HCT116 (cell line): ENCODE measurements at regions not wholly inside any gene's neighbourhood (a gene's known extent, or its start where the extent isn't known, plus 50 kb on each side); places are given as distances from the start of the nearest gene placed in this dataset.
A peak's percentile ranks its signal among the peaks of the same experiment; 100 is the strongest.

Source experiments
- ATAC-seq: fragments of 200-7000 bp; cut with Tn5 transposase; 2 replicates; pipeline ENCODE4 v1.9.1; 2020; ENCODE audit warnings: mild to moderate bottlenecking, moderate library complexity
- BruUV-seq: library from RNA; stranded (reverse); fragments of 400-500 nt; replicated peaks from 2 replicates; lab custom pipeline; 2021; lab: Mats Ljungman, UMichigan
- CTCF ChIA-PET: fragments of 300-600 bp; sonication (Branson Sonifier 250); formaldehyde crosslinking; loops from one replicate; lab custom pipeline; 2021; ENCODE audit warnings: antibody characterized with exemption; lab: Charles Lee
- POLR2A ChIA-PET: fragments of 300-600, 350-600 bp; sonication (Branson Sonifier 250); formaldehyde crosslinking; loops from one replicate; lab custom pipeline; 2021; ENCODE audit warnings: antibody characterized with exemption; lab: Charles Lee
- RAD21 ChIA-PET, 2 experiments: fragments of 300-600 bp; sonication (Branson Sonifier 250); formaldehyde crosslinking; loops; one replicate each; lab custom pipeline; 2023; ENCODE audit warnings: low total read pairs in 2 of 2; ENCODE audit not compliant: uncharacterized antibody in 2 of 2, unreplicated experiment in 2 of 2, low non-redundant PET in 1 of 2; lab: Charles Lee
- DNase-seq: peaks from one replicate; pipeline ENCODE4 v3.0.0-alpha.2; 2010; ENCODE audit warnings: low read depth, low spot score
- H2AFZ ChIP-seq: fragments of 200-600 bp; shearing (Covaris generic), sonication (generic); 2 replicates; pipeline ENCODE4 v1.6.1; 2017; ENCODE audit warnings: low read depth, mixed run types, mixed read lengths, antibody characterized with exemption, low read length; ENCODE audit not compliant: poor library complexity, severe bottlenecking
- H3K27ac ChIP-seq: 2 replicates; pipeline ENCODE4 v1.5.1; 2012; ENCODE audit warnings: low read depth, low read length
- H3K27me3 ChIP-seq: fragments of 200-600 bp; sonication (generic); 2 replicates; pipeline ENCODE4 v1.6.1; 2016; ENCODE audit warnings: mixed run types, low read length, mixed read lengths; ENCODE audit not compliant: insufficient read depth
- H3K36me3 ChIP-seq, 2 experiments: fragments of 200-500 bp in 1 of 2; fragments of 200-600 bp in 1 of 2; sonication (Bioruptor generic) in 1 of 2; sonication (generic) in 1 of 2; 2 replicates each; pipeline versions ENCODE4 v1.5.1 to v1.6.1; 2014 to 2016; ENCODE audit warnings: low read length in 2 of 2, inconsistent platforms in 1 of 2, mixed read lengths in 1 of 2, mixed run types in 1 of 2; ENCODE audit not compliant: insufficient read depth in 2 of 2, control insufficient read depth in 1 of 2
- H3K4me1 ChIP-seq, 2 experiments: fragments of 200-600 bp in 1 of 2; sonication (generic) in 1 of 2; 2 replicates each; pipeline versions ENCODE4 v1.5.1 to v1.6.1; 2012 to 2017; ENCODE audit warnings: low read length in 2 of 2, inconsistent platforms in 1 of 2, mild to moderate bottlenecking in 1 of 2, mixed read lengths in 1 of 2, mixed run types in 1 of 2, moderate library complexity in 1 of 2; ENCODE audit not compliant: insufficient read depth in 2 of 2, control insufficient read depth in 1 of 2
- H3K4me2 ChIP-seq: fragments of 200-600 bp; sonication (generic); 2 replicates; pipeline ENCODE4 v1.6.1; 2017; ENCODE audit warnings: mixed run types, low read length, mixed read lengths
- H3K4me3 ChIP-seq, 2 experiments: fragments of 200-600 bp in 1 of 2; sonication (generic) in 1 of 2; replicated peaks in 1 of 2; 2 replicates each; pipeline ENCODE4 v1.5.1; 2011 to 2016; ENCODE audit warnings: low read length in 2 of 2, control low read depth in 1 of 2, low read depth in 1 of 2, mild to moderate bottlenecking in 1 of 2, mixed read lengths in 1 of 2, mixed run types in 1 of 2
- H3K79me2 ChIP-seq: fragments of 200-600 bp; sonication (generic); 2 replicates; pipeline ENCODE4 v1.6.1; 2017; ENCODE audit warnings: mild to moderate bottlenecking, mixed run types, low read length, moderate library complexity, mixed read lengths; ENCODE audit not compliant: insufficient read depth
- H3K9ac ChIP-seq: fragments of 200-600 bp; sonication (generic); 2 replicates; pipeline ENCODE4 v1.6.1; 2016; ENCODE audit warnings: low read length, mixed read lengths
- H3K9me2 ChIP-seq: fragments of 200-600 bp; sonication (generic), shearing (Covaris generic); 2 replicates; pipeline ENCODE4 v1.6.1; 2017; ENCODE audit warnings: mixed run types, mild to moderate bottlenecking, moderate library complexity; ENCODE audit not compliant: insufficient read depth
- H3K9me3 ChIP-seq, 2 experiments: fragments of 200-500 bp in 1 of 2; fragments of 200-600 bp in 1 of 2; sonication (Bioruptor generic) in 1 of 2; sonication (generic) in 1 of 2; 2 replicates each; pipeline ENCODE4 v1.6.1; 2014 to 2017; ENCODE audit warnings: low read length in 2 of 2, mixed read lengths in 2 of 2, inconsistent platforms in 1 of 2, low read depth in 1 of 2, mild to moderate bottlenecking in 1 of 2, mixed run types in 1 of 2, moderate library complexity in 1 of 2; ENCODE audit not compliant: control insufficient read depth in 1 of 2, insufficient read depth in 1 of 2
- H4K20me1 ChIP-seq: fragments of 200-600 bp; sonication (generic), shearing (Covaris generic); 2 replicates; pipeline ENCODE4 v1.6.1; 2017; ENCODE audit warnings: mixed run types, mild to moderate bottlenecking, moderate library complexity; ENCODE audit not compliant: insufficient read depth
- CBX3 ChIP-seq: IDR thresholded peaks from 2 replicates; pipeline ENCODE4 v1.6.1; 2012; ENCODE audit warnings: low read depth
- ELF1 ChIP-seq: IDR thresholded peaks from 2 replicates; pipeline ENCODE4 v1.6.1; 2012; ENCODE audit warnings: low read depth, borderline replicate concordance
- POLR2A ChIP-seq: IDR thresholded peaks from 2 replicates; pipeline ENCODE4 v1.7.0; 2011; ENCODE audit warnings: borderline replicate concordance; ENCODE audit not compliant: insufficient read depth, insufficient read length; ENCODE audit errors: extremely low read depth
- RAD21 ChIP-seq: IDR thresholded peaks from 2 replicates; pipeline ENCODE4 v1.6.1; 2012; ENCODE audit warnings: low read depth, mild to moderate bottlenecking
- SRF ChIP-seq: IDR thresholded peaks from 2 replicates; pipeline ENCODE4 v1.6.1; 2012; ENCODE audit warnings: low read depth
- intact Hi-C: fragments of 100-400 bp; cut with micrococcal nuclease; formaldehyde crosslinking; loops from 2 replicates; pipeline ENCODE4 v1.10.0; 2022
- TF ChIP-seq, protein P1 (sequence below): IDR thresholded peaks from 2 replicates; pipeline ENCODE4 v1.6.1; 2012; ENCODE audit warnings: low read depth
- TF ChIP-seq, protein P2 (sequence below): IDR thresholded peaks from 2 replicates; pipeline ENCODE4 v1.6.1; 2011; ENCODE audit warnings: mild to moderate bottlenecking, low read length, moderate library complexity; ENCODE audit not compliant: insufficient replicate concordance; ENCODE audit errors: extremely low read depth
- TF ChIP-seq, protein P3 (sequence below), 3 experiments: fragments of 200-600 bp in 1 of 3; sonication (generic) in 1 of 3; IDR thresholded peaks in 2 of 3; conservative IDR thresholded peaks in 1 of 3; 2 replicates each; pipeline ENCODE4 v1.5.1; 2012 to 2017; ENCODE audit warnings: low read depth in 2 of 3, low read length in 2 of 3, antibody characterized with exemption in 1 of 3, borderline replicate concordance in 1 of 3, control low read depth in 1 of 3, mild to moderate bottlenecking in 1 of 3, mixed read lengths in 1 of 3, mixed run types in 1 of 3, moderate library complexity in 1 of 3; ENCODE audit not compliant: insufficient read depth in 1 of 3

DNA sequence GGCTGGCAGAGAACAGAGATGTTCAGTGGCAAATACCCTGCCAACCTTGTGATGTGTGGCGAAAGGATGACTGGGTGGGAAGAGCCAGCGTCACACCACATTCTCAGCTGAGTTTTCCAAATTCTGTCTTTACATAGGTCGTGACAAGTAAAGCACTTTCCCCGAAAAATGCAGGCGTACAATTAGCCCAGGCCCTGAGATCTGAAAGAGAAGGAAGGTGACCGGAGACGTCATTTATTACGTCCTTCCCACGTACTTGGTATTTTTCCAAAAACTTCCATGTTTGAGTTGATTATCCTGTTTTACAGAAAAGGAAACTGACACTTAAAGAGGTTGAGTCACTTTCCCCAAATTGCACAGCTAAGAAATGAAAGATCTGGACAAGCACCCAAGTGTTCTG is 413.3 kb downstream of the PRDM2 start (continued):
- TF ChIP-seq, protein P1, sequence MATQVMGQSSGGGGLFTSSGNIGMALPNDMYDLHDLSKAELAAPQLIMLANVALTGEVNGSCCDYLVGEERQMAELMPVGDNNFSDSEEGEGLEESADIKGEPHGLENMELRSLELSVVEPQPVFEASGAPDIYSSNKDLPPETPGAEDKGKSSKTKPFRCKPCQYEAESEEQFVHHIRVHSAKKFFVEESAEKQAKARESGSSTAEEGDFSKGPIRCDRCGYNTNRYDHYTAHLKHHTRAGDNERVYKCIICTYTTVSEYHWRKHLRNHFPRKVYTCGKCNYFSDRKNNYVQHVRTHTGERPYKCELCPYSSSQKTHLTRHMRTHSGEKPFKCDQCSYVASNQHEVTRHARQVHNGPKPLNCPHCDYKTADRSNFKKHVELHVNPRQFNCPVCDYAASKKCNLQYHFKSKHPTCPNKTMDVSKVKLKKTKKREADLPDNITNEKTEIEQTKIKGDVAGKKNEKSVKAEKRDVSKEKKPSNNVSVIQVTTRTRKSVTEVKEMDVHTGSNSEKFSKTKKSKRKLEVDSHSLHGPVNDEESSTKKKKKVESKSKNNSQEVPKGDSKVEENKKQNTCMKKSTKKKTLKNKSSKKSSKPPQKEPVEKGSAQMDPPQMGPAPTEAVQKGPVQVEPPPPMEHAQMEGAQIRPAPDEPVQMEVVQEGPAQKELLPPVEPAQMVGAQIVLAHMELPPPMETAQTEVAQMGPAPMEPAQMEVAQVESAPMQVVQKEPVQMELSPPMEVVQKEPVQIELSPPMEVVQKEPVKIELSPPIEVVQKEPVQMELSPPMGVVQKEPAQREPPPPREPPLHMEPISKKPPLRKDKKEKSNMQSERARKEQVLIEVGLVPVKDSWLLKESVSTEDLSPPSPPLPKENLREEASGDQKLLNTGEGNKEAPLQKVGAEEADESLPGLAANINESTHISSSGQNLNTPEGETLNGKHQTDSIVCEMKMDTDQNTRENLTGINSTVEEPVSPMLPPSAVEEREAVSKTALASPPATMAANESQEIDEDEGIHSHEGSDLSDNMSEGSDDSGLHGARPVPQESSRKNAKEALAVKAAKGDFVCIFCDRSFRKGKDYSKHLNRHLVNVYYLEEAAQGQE: no peak
- TF ChIP-seq CBX3: no peak

DNA sequence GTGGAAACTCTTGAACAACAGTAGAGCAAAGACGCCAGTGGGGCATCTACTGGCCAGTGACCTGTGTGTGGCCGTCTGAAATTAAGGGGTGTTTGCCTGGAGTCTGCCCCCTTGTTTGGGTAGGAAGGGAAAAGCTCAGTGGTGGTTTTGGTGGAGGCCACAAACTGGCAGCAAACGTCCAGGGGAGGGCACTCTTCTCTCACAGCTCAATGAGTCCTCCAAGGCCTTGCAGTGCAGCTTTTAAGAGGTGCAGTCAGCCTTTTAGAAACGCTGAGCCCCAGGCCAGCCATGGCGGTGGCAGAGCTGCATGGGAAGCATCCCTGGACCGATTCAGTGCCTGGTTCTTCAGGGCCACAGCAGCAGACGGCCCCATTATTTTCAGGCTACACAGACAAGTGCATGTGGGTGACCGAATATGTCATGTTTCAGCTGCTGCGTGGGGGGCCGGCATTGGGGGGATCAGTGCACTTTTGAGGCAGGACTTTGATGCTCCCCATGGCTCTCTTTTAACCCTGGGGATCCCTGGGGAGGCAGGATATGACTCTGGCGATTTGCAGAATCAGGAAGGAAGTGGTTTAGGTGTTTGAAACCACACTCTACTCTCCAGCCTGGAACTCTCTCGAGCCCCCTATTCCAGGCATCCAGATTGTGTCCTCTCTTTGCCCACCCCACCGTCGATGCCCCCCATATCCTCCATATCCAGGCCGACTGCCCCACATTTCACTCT is 414.0 kb downstream of the PRDM2 start:
- H3K9me2 ChIP-seq: no peaks in the 10 kb centered on the region
- ChIA-PET POLR2A (no interaction called here), RAD21 (no interaction called here), CTCF (interaction anchor here (0.9 to 1.4 kb wide), 3 partner anchors 35 to 691 kb away, joined by 3 to 5 read pairs (median 3); no protein-coding TSS in a partner anchor)
- no peaks in the 10 kb centered on the region for H3K79me2 ChIP-seq
- H2AFZ ChIP-seq: no peak overlapping the region
- TF ChIP-seq POLR2A: no peak
- TF ChIP-seq, protein P2, sequence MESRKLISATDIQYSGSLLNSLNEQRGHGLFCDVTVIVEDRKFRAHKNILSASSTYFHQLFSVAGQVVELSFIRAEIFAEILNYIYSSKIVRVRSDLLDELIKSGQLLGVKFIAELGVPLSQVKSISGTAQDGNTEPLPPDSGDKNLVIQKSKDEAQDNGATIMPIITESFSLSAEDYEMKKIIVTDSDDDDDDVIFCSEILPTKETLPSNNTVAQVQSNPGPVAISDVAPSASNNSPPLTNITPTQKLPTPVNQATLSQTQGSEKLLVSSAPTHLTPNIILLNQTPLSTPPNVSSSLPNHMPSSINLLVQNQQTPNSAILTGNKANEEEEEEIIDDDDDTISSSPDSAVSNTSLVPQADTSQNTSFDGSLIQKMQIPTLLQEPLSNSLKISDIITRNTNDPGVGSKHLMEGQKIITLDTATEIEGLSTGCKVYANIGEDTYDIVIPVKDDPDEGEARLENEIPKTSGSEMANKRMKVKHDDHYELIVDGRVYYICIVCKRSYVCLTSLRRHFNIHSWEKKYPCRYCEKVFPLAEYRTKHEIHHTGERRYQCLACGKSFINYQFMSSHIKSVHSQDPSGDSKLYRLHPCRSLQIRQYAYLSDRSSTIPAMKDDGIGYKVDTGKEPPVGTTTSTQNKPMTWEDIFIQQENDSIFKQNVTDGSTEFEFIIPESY: no peak
- TF ChIP-seq RAD21: peak; percentile 63
- TF ChIP-seq, protein P3, sequence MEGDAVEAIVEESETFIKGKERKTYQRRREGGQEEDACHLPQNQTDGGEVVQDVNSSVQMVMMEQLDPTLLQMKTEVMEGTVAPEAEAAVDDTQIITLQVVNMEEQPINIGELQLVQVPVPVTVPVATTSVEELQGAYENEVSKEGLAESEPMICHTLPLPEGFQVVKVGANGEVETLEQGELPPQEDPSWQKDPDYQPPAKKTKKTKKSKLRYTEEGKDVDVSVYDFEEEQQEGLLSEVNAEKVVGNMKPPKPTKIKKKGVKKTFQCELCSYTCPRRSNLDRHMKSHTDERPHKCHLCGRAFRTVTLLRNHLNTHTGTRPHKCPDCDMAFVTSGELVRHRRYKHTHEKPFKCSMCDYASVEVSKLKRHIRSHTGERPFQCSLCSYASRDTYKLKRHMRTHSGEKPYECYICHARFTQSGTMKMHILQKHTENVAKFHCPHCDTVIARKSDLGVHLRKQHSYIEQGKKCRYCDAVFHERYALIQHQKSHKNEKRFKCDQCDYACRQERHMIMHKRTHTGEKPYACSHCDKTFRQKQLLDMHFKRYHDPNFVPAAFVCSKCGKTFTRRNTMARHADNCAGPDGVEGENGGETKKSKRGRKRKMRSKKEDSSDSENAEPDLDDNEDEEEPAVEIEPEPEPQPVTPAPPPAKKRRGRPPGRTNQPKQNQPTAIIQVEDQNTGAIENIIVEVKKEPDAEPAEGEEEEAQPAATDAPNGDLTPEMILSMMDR (IDR thresholded peaks at IDR 0.05 in 2 of 3, conservative IDR thresholded peaks at IDR 0.05 in 1 of 3; ENCODE audit: borderline replicate concordance in 1 of 3, insufficient read depth in 1 of 3, low read depth in 2 of 3, low read length in 2 of 3): peak; percentile 27 to 49 (median 44); a peak in 4 of 6 replicates
- TF ChIP-seq ELF1: no peak
- TF ChIP-seq SRF: no peak
- no TSS peak for BruUV-seq
- no peaks in the 10 kb centered on the region for H4K20me1 ChIP-seq
- no peak for DNase-seq
- H3K27ac ChIP-seq: no peak overlapping the region
- H3K4me2 ChIP-seq: no peak overlapping the region
- ATAC-seq: peak; percentile 69
- H3K9ac ChIP-seq: no peak overlapping the region
- no peaks in the 10 kb centered on the region for H3K4me1 ChIP-seq
- no peaks in the 10 kb centered on the region for H3K9me3 ChIP-seq
- H3K36me3 ChIP-seq: no peaks in the 10 kb centered on the region
- no peaks in the 10 kb centered on the region; the same call in 1 of the 2 replicates for H3K27me3 ChIP-seq
- intact Hi-C loops: loop anchor here (5.0 to 10.0 kb wide), 2 partner anchors 731 to 933 kb away; no protein-coding TSS in a partner anchor
- H3K4me3 ChIP-seq: no peak overlapping the region
